GM12874 (cell line): ENCODE measurements at regions not wholly inside any gene's neighbourhood (a gene's known extent, or its start where the extent isn't known, plus 50 kb on each side); places are given as distances from the start of the nearest gene placed in this dataset.

Experiments
- TF ChIP-seq, protein P1 (sequence below): IDR thresholded peaks from 2 replicates; pipeline ENCODE4 v1.5.1; 2011; ENCODE audit warnings: low read depth, mild to moderate bottlenecking, control low read depth, low read length, moderate library complexity; ENCODE audit not compliant: insufficient read depth

DNA sequence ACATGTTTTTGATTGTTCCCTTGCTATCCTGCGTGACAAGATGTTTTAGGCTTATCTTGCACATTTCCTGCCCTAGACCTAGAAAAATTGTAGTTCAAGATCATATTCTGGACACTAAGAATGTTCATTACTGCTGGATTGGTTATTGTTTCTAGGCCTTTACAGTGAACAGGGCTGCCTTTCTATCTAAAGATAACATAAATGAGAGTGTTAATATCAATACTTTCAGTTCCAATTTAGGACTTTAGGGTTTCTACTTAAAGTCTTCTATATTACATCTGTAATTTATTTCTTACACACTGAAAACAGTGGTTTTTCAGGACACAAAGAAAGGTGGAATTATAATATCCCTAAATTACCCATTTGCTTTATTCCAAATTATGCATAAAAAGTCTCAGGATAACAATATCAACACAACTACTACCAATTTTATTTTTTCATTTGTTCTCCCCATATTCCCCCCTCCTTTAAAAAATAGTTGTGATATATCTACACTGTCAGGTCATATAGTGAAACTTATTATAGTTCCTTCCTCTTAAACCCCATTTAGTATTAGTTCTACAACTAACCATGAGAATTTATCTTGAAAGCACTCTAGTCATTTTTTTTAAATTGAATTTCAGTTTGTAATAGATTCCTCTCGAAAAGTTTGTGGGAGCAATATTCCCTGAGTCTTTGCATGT lies 293.9 kb upstream of the RIOK2 start:
- TF ChIP-seq, protein P1, sequence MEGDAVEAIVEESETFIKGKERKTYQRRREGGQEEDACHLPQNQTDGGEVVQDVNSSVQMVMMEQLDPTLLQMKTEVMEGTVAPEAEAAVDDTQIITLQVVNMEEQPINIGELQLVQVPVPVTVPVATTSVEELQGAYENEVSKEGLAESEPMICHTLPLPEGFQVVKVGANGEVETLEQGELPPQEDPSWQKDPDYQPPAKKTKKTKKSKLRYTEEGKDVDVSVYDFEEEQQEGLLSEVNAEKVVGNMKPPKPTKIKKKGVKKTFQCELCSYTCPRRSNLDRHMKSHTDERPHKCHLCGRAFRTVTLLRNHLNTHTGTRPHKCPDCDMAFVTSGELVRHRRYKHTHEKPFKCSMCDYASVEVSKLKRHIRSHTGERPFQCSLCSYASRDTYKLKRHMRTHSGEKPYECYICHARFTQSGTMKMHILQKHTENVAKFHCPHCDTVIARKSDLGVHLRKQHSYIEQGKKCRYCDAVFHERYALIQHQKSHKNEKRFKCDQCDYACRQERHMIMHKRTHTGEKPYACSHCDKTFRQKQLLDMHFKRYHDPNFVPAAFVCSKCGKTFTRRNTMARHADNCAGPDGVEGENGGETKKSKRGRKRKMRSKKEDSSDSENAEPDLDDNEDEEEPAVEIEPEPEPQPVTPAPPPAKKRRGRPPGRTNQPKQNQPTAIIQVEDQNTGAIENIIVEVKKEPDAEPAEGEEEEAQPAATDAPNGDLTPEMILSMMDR, result no peak

GRCh38 chr5:97478483-97478882 lies 295.4 kb upstream of the RIOK2 start:
- TF ChIP-seq, protein P1, result no peak

GRCh38 chr5:97480313-97480712 lies 297.3 kb upstream of the RIOK2 start:
- TF ChIP-seq, protein P1, result no peak

- TF ChIP-seq, protein P1, result no peak
Observed at GRCh38 chr5:97488126-97488668, 305.1 kb upstream of the RIOK2 start.

DNA sequence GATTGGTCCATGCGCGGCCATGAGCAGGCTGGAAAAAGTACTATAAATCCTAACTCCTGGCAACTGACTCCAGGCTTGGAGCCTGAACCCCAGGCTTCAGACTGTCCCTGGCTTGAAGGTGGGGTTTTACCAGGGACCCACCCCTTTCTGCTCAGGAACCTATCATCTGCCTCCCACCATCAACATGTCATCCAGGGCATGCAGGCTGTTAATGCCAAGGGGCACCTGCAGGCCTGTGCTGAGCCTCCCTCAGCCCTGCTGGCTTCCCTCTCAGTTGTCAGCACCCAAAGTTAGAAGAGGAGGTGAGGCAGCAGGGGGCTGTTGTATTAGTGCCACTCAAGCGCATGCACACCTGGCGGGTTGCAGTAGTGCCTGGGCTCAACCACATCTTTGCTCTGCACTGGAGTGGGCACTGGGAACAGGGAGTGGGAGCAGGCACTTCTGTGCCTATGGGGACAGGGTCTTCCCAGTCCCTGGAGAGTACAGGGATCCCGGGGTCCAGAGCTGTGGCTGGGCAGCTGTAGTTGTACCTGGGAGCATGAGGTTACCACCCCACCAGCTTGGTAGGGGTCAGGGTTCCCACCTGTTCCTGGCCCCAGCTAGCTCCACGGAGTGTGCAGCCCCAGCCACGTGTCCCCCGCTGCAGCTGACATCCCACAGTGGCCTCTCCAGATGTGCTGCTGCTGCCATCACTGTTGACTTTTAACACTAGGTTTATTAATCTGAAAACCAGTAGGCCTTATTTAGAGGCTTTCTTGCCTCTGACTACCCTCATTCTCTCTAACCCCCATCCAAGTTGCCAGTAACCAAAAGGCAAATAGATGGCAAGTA lies 306.2 kb upstream of the RIOK2 start:
- TF ChIP-seq, protein P1, result no peak

GRCh38 chr5:97494465-97494864 lies 311.4 kb upstream of the RIOK2 start:
- TF ChIP-seq, protein P1, result no peak

DNA sequence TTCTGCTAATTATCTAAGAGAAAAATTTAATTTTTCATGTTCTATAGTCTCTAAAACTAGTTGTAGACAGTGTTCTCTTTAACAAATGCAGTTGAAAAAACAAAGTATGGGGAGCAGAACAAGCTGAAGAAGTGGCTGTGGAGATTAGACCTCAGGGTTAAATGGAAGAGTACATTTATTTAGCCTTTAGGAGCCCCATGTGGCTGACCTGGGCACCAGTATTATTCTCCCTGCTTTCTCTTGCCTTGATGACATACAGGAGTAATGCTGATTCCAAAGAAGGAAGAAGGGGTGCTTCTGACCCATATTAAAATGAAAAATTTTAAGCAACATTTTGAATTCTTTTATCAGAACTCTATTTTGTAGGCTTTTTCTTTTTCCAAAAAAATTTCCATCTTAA lies 312.3 kb upstream of the RIOK2 start:
- TF ChIP-seq, protein P1, result no peak
